HG03095 (cell line): ENCODE measurements at regions not wholly inside any gene's neighbourhood (a gene's known extent, or its start where the extent isn't known, plus 50 kb on each side); places are given as distances from the start of the nearest gene placed in this dataset.
"Not testable (repeated sequence)": the region's sequence is repeated elsewhere in the genome, so short reads cannot be mapped to it uniquely, and the experiment has no call there.

Source experiments
- ATAC-seq: cut with Tn5 transposase; IDR thresholded peaks from one replicate; pipeline ENCODE4 v1.9.1; 2021; ENCODE audit warnings: moderate library complexity; ENCODE audit not compliant: unreplicated experiment

DNA sequence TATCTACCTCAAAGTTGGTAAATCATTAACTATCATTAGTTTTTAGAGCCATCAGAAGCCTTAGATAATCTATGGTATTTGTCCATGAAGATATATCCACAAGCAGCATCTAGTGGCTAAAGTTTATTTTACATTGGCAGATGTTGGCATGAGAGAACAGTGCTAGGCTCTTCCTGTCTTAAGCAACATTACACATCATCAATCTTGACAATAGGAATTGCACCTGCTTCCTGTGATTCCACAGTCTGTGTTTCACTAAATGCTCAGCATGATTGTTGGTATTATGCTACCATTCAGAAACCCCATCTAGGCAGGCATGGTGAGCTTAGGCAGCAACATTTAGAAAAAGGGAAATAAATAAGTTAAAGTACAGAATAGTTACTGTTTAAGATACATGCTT, 246.6 kb downstream of the SLCO4C1 start:
- no peak for ATAC-seq

DNA sequence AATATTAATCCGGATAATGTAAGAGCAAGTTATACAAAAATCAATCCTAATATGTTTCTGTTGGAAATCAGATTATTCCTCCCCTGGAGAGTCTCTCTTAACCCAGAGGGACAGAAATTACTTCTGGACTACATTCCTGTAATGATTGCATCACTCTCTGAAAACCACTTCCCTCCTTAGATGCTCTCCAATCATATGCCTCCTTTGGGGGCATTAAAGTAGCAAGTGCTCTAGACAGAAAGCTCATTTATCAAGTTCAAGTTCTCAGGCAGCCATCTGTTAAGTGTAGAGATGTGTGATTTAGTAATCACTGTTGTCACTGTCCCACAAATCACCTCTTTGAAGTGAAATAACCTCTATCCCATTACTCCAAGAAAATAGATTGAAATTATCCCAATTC, 247.1 kb downstream of the SLCO4C1 start:
- no peak for ATAC-seq

DNA sequence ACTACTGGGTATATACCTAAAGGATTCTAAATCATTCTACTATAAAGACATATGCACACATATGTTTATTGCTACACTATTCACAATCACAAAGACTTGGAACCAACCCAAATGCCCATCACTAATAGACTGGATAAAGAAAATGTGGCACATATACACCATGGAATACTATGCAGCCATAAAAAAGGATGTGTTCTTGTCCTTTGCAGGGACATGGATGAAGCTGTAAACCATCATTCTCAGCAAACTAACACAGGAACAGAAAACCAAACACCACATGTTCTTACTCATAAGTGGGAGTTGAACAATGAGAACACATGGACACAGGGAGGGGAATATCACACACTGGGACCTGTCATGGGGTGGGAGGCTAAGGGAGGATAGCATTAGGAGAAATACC, 249.0 kb downstream of the SLCO4C1 start:
- ATAC-seq = not testable (repeated sequence)

DNA sequence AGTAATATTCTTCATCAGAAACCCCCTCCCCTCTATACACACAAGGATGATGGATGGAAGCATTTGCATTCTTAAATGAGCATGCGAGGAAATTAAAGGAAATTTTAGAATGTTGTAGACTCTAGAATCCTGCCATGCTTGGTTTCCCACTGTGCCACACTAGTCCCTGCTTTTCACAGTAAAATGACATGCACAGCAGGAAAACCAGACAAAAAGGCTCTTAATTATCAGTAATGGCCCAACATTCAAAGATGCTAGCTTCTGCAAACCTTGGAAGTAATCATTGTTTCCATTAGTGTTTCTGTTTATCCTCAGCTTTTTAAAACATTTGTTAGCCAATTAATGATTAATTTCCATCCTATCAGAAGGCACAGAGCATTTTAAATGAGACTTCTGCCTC, 255.8 kb downstream of the SLCO4C1 start:
- ATAC-seq = no peak

- no peak for ATAC-seq
Measured at GRCh38 chr5:102036927-102037326, 259.2 kb downstream of the SLCO4C1 start.

DNA sequence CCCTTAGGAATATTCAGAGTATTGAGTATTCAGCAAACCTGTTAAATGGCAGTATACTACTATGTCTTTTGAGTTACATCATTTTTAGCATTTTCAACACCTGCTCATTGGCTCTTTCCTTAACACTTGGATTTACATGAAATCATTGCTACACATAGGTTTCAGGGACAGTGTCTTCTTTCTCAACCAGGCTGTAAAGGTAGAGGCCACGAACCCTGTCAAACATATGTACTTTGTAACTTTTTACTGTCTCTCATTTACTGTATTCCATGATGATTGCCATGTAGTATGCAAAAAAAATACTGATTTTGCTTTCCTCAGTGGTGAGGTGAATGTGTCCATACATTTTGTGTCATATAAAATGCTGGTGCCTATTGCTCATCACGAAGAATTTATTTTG, 264.4 kb downstream of the SLCO4C1 start:
- ATAC-seq = no peak

DNA sequence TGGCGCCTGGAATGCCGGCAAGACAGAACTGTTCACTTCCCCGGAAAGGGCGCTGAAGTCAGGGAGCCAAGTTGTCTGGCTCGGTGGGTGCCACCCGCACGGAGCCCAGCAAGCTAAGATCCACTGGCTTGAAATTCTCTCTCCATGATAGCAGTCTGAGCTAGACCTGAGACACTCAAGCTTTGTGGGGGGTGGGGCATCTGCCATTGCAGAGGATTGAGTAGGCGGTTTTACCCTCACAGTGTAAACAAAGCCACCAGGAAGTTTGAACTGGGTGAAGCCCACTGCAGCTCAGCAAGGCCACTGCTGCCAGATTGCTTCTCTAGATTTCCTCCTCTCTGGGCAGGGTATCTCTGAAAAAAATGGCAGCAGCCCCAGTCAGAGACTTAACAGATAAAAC, 277.4 kb downstream of the SLCO4C1 start:
- ATAC-seq = no peak

DNA sequence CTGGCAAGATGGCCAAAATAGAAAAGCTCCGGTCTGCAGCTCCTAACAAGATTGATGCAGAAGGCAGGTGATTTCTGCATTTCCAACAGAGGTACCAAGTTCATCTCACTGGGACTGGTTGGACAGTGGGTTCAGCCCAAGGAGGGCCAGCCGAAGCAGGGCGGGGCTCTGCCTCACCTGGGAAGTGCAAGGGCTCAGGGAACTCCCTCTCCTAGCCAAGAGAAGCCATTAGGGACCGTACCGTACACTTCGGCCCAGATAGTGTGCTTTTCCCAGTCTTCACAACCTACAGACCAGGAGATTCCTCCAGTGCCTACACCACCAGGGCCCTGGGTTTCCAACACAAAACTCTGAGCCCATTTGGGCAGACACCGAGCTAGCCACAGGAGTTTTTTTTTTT, 277.8 kb downstream of the SLCO4C1 start:
- ATAC-seq = no peak

GRCh38 chr5:102014371-102014770, 281.7 kb downstream of the SLCO4C1 start:
- no peak for ATAC-seq

DNA sequence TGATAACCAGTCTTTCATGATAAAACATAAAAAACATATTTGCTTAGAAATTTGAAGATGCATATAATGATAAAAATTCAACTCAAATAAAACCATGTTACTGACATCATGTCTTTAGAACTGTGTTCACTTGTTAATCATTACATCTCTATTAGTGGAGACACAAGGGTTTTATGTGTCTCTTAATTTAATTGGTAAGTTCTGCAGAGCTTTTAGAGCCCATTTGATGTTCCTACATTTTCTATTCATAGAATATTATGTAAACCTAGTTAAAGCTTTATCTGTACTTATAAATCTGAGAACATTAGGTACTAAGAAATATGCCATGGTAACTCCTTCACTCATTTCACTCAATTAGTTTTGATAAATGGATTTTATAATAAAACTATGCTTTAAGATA, 285.4 kb downstream of the SLCO4C1 start:
- no peak for ATAC-seq

DNA sequence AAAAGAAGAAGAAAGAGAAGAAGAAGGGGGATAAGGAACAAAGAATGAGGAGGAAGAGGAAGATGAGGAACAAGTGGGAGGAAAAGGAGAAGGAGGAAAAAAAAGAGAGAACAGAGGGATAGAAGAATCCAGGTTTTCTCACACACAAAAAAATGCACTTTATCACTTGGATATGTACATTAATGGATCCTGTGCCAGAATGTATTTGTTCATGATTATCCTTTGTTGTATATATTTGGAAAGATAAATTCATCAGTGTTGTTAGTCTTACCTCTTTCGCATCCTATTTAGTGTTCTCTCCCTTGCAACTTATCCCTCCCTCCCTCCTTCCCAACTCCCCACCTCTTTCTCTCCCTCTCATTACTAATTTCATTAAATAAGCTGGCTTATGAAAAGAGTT, 298.8 kb downstream of the SLCO4C1 start:
- no peak for ATAC-seq

- no peak for ATAC-seq
Measured at GRCh38 chr5:101995585-101995984, 300.5 kb downstream of the SLCO4C1 start.

DNA sequence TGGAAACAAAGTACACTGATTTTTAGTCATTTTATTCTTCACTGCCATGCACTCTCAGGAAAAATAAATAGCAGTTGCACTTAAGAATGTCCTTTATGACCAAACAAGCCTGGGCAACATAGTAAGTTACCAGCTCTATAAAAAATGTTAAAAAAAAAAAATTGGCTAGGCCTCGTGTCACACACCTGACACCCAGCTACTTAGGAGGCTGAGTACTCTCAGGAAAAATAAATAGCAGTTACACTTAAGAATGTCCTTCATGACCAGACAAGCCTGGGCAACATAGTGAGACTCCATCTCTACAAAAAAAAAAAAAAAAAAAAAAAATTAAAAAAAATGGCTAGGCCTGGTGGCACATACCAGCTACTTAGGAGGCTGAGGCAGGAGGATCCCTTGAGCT, 304.6 kb downstream of the SLCO4C1 start:
- ATAC-seq = no peak

- ATAC-seq = no peak
Measured at GRCh38 chr5:101989659-101990058, 306.4 kb downstream of the SLCO4C1 start.

- peak; percentile 91 for ATAC-seq
Measured at GRCh38 chr5:101977729-101978345, 318.2 kb downstream of the SLCO4C1 start.

DNA sequence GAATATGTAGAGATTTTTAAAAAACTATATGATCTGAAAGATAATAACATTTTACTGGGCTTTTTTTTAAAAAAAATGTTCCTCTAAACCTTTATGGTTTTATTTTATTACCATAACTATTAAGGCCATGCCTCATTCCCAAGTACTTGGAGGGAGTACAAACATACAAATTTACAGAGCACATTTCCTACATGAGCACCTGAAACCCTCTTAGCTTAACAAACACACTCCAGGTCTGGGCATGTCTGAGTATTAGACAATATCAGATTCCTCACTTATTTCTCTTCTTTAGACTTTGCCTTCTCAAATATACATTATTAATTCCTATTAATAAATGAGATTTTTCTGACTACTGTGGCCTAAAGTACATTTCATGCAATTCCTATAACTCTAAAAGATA, 319.2 kb downstream of the SLCO4C1 start:
- ATAC-seq = no peak

GRCh38 chr5:101969742-101970141, 326.3 kb downstream of the SLCO4C1 start:
- no peak for ATAC-seq

GRCh38 chr5:101966476-101966875, 329.6 kb downstream of the SLCO4C1 start:
- no peak for ATAC-seq

- no peak for ATAC-seq
Measured at GRCh38 chr5:101955891-101956290, 340.2 kb downstream of the SLCO4C1 start.

GRCh38 chr5:101950019-101950418, 346.1 kb downstream of the SLCO4C1 start:
- ATAC-seq = no peak

- ATAC-seq = no peak
Measured at GRCh38 chr5:101948615-101949014, 347.5 kb downstream of the SLCO4C1 start.

- ATAC-seq = peak; percentile 42
Measured at GRCh38 chr5:101943784-101944183, 352.3 kb downstream of the SLCO4C1 start.

DNA sequence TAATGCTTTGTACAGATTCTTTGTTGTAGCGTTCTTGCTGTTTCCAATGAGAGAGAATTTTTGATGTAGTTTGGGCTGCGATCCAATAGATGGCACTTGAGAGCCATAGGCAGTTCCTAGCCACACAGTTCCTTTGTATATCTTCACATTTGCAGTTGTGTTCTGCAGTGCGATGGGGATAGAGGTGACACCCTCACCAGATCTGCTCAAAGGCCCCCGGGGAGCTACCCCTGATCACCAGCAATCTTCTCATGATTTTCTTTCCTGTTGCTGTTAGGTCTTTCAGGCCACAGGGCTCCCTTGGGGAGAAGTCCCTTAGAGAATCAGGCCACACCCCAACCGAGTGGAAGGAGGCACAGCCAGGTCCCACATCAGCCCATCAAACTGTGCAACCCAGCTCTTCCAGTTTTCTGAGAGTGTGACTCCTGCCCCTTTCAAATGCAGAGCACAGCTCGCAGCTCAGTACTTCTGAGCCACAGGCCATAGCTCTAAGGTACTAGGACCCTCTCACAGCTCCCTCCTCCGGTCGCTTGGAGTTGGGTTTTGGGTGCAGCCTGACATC, 353.7 kb downstream of the SLCO4C1 start:
- ATAC-seq = peak; percentile 80
